Stimulated activated naive B cell treated with anti-CD40 and anti-IgM and Interleukin-4, amounts not matched to agents 10 μg/mL and 1 μg/mL and 100 μg/mL, for 72 hours (primary cell): ENCODE measurements at regions not wholly inside any gene's neighbourhood (a gene's known extent, or its start where the extent isn't known, plus 50 kb on each side); places are given as distances from the start of the nearest gene placed in this dataset.
"Not testable (repeated sequence)": the region's sequence is repeated elsewhere in the genome, so short reads cannot be mapped to it uniquely, and the experiment has no call there.

ENCODE experiments used
- ATAC-seq, 2 donors: fragments of 150-1000 bp; cut with Tn5 transposase; replicated peaks; 2 replicates each; pipeline ENCODE4 v1.10.0; 2021; ENCODE audit warnings: moderate library complexity in 1 of 2
- DNase-seq: peaks from one replicate; pipeline ENCODE4 v3.0.0; 2021
- H3K27ac Mint-ChIP-seq: one replicate; pipeline ENCODE4 v1.8.0; 2022; ENCODE audit warnings: mild to moderate bottlenecking, mixed read lengths
- H3K27me3 Mint-ChIP-seq, 2 donors: one replicate each; pipeline ENCODE4 v1.8.0; 2022; ENCODE audit warnings: mixed read lengths in 2 of 2
- H3K36me3 Mint-ChIP-seq, 2 donors: one replicate each; pipeline ENCODE4 v1.8.0; 2022; ENCODE audit warnings: mixed read lengths in 2 of 2, mild to moderate bottlenecking in 1 of 2
- H3K4me1 Mint-ChIP-seq, 2 donors: one replicate each; pipeline ENCODE4 v1.8.0; 2022; ENCODE audit warnings: mixed read lengths in 2 of 2, mild to moderate bottlenecking in 1 of 2
- H3K4me3 Mint-ChIP-seq, 2 donors: one replicate each; pipeline ENCODE4 v1.8.0; 2022; ENCODE audit warnings: mild to moderate bottlenecking in 2 of 2, mixed read lengths in 2 of 2, moderate library complexity in 1 of 2
- H3K9me3 Mint-ChIP-seq, 2 donors: one replicate each; pipeline ENCODE4 v1.8.0; 2022; ENCODE audit warnings: mixed read lengths in 2 of 2, mild to moderate bottlenecking in 1 of 2

GRCh38 chrX:96590403-96590802, 94.2 kb upstream of the DIAPH2 start:
- DNase-seq (no peak), ATAC-seq (no peak)
- Mint-ChIP-seq H3K4me3 (no peak overlapping the region), H3K4me1 (no peaks in the 10 kb centered on the region), H3K36me3 (no peaks in the 10 kb centered on the region), H3K27ac (no peak overlapping the region), H3K9me3 (peaks cover 4 to 6% of the 10 kb centered on the region in 2 donors), H3K27me3 (no peaks in the 10 kb centered on the region)

GRCh38 chrX:96591421-96591820, 93.2 kb upstream of the DIAPH2 start:
- Mint-ChIP-seq H3K27ac (no peak overlapping the region), H3K9me3 (peaks cover 4 to 6% of the 10 kb centered on the region in 2 donors), H3K4me1 (no peaks in the 10 kb centered on the region), H3K4me3 (no peak overlapping the region), H3K27me3 (no peaks in the 10 kb centered on the region), H3K36me3 (no peaks in the 10 kb centered on the region)
- DNase-seq (no peak), ATAC-seq (no peak)

- ATAC-seq, H3K36me3 Mint-ChIP-seq, DNase-seq, H3K27ac Mint-ChIP-seq, H3K4me3 Mint-ChIP-seq, H3K4me1 Mint-ChIP-seq, H3K9me3 Mint-ChIP-seq, H3K27me3 Mint-ChIP-seq: not testable (repeated sequence)
These were observed 86.8 kb upstream of the DIAPH2 start for GRCh38 chrX:96597847-96598246.

- H3K4me1 Mint-ChIP-seq: no peaks in the 10 kb centered on the region
- no peaks in the 10 kb centered on the region for H3K9me3 Mint-ChIP-seq
- DNase-seq (no peak), ATAC-seq (no peak)
- H3K27me3 Mint-ChIP-seq: peaks cover 0 to 7% of the 10 kb centered on the region in 2 donors
- no peak overlapping the region for H3K4me3 Mint-ChIP-seq
- no peak overlapping the region for H3K27ac Mint-ChIP-seq
- no peaks in the 10 kb centered on the region for H3K36me3 Mint-ChIP-seq
These were observed 72.9 kb upstream of the DIAPH2 start for GRCh38 chrX:96611619-96612362.

- Mint-ChIP-seq H3K9me3 (peaks cover 3 to 4% of the 10 kb centered on the region in 2 donors), H3K36me3 (no peaks in the 10 kb centered on the region), H3K27me3 (no peaks in the 10 kb centered on the region), H3K4me1 (no peaks in the 10 kb centered on the region), H3K27ac (no peak overlapping the region), H3K4me3 (no peak overlapping the region)
- no peak for DNase-seq
- no peak for ATAC-seq
These were observed 69.2 kb upstream of the DIAPH2 start for GRCh38 chrX:96615448-96615847.

GRCh38 chrX:96619588-96619987, 65.1 kb upstream of the DIAPH2 start:
- H3K9me3 Mint-ChIP-seq: peaks cover 3 to 4% of the 10 kb centered on the region in 2 donors
- no peaks in the 10 kb centered on the region for H3K4me1 Mint-ChIP-seq
- H3K27me3 Mint-ChIP-seq: peaks cover 0 to 7% of the 10 kb centered on the region in 2 donors
- DNase-seq (no peak), ATAC-seq (no peak)
- no peaks in the 10 kb centered on the region for H3K36me3 Mint-ChIP-seq
- no peak overlapping the region for H3K4me3 Mint-ChIP-seq
- H3K27ac Mint-ChIP-seq: no peak overlapping the region

- peaks cover 10 to 14% of the 10 kb centered on the region in 2 donors for H3K27me3 Mint-ChIP-seq
- no peak for ATAC-seq
- H3K9me3 Mint-ChIP-seq: peaks cover 3 to 4% of the 10 kb centered on the region in 2 donors
- DNase-seq: no peak
- H3K36me3 Mint-ChIP-seq: no peaks in the 10 kb centered on the region
- no peak overlapping the region for H3K4me3 Mint-ChIP-seq
- no peaks in the 10 kb centered on the region for H3K4me1 Mint-ChIP-seq
- H3K27ac Mint-ChIP-seq: no peak overlapping the region
These were observed 62.8 kb upstream of the DIAPH2 start for GRCh38 chrX:96621811-96622210.
